Stimulated activated CD4-positive, alpha-beta T cell treated with anti-CD3 and anti-CD28 coated beads, Interleukin-15, amount 100 ng/mL, for 48 hours (primary cell): ENCODE measurements at regions not wholly inside any gene's neighbourhood (a gene's known extent, or its start where the extent isn't known, plus 50 kb on each side); places are given as distances from the start of the nearest gene placed in this dataset.
"Not testable (repeated sequence)": the region's sequence is repeated elsewhere in the genome, so short reads cannot be mapped to it uniquely, and the experiment has no call there.

ENCODE experiments used
- DNase-seq, 2 donors: peaks; one replicate each; pipeline ENCODE4 v3.0.0-alpha.2; 2020; ENCODE audit warnings: low read depth in 2 of 2

DNA sequence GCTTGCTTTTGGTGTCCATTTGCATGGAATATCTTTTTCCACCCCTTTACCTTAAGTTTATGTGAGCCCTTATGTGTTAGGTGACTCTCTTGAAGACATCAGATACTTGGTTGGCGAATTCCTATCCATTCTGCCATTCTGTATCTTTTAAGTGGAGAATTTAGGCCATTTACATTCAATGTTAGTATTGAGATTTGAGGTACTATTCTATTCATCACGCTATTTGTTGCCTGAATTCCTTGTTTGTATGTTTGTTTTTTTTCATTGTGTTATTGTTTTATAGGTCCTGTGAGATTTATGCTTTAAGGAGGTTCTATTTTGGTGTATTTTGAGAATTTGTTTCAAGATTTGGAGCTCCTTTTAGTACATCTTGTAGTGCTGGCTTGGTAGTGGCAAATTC is 238.3 kb upstream of the LYPLAL1 start:
- DNase-seq = not testable (repeated sequence)

DNA sequence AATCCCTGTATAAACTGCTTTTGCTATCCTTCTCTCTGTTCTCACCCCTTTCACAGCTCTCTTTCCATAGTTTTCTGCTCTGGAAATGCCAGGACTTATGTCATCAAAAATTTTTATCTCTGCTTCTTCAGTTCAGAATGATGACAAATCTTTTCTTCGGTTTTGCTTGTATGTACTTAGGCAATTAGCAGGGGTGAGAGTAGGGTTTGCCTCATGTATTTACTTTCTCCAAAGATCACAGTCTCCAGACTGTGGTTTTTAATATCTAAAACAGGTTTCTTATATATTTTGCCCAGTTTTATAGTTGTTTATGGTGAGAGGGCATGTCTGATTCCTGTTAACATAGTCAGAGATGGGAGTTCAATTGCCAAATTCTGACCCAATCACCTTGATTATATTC is 235.4 kb upstream of the LYPLAL1 start:
- no peak for DNase-seq

GRCh38 chr1:218939095-218939494 is 234.6 kb upstream of the LYPLAL1 start:
- no peak for DNase-seq

GRCh38 chr1:218942431-218942830 is 231.2 kb upstream of the LYPLAL1 start:
- DNase-seq = no peak

DNA sequence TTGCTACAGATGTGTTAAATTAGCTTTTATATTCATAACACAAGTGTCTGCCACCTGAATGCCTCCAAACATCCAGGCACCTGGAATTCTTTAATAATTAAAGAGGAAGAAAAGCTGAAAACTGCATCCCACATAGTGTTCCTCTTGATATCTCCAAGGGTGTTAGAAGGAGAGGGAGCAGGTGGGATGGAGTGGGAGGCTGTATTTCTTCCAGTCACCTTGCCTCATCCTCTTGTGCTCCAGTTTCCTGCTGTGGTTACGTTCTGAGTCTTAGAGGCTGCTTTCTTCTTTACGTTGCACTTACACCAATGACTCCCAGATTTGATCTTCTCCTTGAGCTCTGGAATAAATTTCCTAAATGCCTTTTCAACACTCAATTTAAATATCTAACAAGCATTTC is 230.3 kb upstream of the LYPLAL1 start:
- no peak for DNase-seq

DNA sequence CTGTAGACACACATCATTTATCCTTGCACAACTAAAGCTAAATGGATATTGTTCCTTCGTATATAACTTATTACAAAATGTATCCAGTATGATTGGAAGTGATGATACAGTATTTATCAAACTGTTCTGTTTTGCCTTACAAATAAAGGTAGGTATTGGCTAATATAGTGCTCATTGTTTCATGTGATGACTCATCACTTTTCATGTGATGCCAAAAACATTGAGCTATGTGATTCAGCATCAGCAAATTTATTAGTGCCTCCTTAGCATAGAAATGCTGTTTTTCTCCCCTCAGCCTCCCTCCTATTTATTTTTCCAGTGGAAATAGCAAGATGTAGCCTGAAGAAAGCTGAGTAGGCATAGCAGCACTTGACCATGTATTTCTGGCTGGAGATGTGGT is 228.6 kb upstream of the LYPLAL1 start:
- DNase-seq = no peak

GRCh38 chr1:218946147-218946546 is 227.5 kb upstream of the LYPLAL1 start:
- DNase-seq = no peak

- DNase-seq = no peak
Measured at GRCh38 chr1:218948446-218948845, 225.2 kb upstream of the LYPLAL1 start.

DNA sequence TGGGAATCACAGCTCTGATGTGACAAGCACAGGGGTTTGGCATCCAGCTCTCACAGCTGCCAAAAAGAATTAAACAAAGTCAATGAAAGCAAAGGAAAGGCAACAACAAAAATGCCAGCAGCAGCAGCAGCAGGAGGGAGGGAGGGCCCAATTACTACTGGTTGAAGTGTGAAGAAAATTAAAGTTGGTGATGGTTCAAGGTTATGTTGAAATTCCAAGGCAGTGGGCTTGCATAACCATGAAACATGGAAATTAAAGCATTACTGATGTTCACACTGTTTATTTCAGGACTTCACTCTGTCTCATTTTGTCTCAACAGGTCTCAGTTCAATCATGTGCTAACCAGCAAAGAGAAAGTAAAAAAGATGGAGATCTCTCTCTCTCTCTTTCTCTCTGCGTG is 220.3 kb upstream of the LYPLAL1 start:
- no peak for DNase-seq

GRCh38 chr1:218957971-218958370 is 215.7 kb upstream of the LYPLAL1 start:
- no peak for DNase-seq

DNA sequence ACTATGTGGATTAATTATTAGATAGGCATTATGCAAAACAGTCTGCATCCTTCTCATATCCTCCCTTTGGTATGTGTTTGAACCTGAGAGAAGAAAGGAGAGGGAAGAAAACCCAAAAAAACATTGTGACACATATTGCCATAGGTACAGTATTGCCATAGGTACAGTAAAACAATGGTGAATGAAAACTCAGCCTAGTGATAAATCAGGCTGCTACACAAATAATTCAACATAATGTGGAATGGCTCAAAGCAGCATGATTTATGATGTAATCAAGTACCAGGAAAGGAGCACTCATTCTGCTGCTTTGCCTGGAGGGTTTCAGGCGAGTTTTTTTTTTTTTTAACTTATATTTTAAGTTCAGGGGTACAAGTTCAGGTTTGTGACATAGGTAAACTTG is 213.9 kb upstream of the LYPLAL1 start:
- DNase-seq = no peak

DNA sequence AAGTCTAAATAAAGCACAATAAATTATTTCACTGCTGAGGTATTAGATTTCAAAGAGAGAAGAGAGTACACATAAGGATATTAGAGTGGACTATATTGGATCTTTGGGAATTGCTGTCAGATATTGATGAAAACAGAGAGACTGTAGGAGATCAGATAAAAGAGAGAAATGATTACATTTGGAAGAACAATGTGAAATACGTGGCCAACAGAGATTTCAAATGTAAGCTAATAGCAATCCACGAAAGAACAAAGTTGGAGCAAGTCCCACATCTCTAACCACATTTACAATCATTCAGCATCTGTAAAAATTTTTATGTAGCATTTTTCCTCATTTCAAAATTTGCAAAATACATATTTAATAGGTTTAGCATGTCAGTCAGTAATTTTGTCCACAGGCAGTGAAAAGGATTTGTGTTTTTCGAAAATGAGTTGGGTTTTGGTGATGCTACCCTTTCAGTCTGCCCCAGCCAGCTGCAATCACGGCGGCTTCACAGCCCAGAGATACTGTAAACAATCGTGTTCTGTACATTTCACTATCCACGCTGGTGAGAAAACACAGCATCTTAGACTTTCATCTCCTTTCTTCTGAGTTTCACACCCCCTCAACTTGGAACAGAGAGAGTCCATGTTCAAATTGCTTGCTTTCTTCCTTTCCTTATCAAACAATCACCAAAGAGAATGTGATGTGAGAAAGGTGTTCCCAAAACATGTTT is 209.1 kb upstream of the LYPLAL1 start:
- DNase-seq = no peak

DNA sequence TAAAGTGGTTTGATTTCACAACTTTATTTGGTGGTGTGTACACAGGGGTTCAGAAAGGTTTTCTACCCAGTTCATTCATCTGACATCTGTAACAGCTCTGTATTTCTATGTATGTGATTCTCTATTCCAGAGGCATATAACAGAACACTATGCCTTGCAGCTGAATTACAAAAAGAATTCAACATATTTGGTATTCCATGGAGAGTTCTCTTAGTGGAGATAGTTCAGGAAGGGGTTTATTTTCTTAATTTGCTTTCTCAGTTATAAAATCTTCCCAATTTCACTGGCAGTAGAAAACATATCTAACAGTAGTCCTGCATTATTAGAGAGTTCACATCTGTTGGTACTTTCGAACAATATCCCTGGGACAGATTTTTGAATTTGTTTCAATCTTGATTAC is 207.9 kb upstream of the LYPLAL1 start:
- no peak for DNase-seq

GRCh38 chr1:218967254-218967653 is 206.4 kb upstream of the LYPLAL1 start:
- DNase-seq = no peak

DNA sequence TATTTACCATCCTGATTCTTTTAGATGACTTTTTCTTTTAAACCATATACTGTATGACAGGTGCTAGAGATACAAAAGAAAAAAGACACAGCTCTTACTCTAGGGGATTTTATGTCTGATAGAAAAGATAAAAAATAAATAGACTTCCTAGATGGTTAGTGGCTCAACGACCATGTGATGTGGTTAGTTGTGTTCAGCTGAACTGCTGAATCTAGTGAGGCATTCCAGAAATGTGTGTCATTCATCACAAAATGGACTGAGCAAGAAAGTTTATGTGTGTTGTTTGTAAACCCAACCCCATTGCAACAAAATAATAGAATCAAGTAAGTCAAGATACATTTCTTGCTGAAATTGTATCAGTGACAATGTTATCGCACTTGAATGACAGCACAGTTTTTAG is 205.8 kb upstream of the LYPLAL1 start:
- DNase-seq = no peak

- no peak for DNase-seq
Measured at GRCh38 chr1:218969006-218969405, 204.7 kb upstream of the LYPLAL1 start.

GRCh38 chr1:218970397-218970990 is 203.2 kb upstream of the LYPLAL1 start:
- no peak for DNase-seq

GRCh38 chr1:218971156-218971555 is 202.5 kb upstream of the LYPLAL1 start:
- DNase-seq = no peak

DNA sequence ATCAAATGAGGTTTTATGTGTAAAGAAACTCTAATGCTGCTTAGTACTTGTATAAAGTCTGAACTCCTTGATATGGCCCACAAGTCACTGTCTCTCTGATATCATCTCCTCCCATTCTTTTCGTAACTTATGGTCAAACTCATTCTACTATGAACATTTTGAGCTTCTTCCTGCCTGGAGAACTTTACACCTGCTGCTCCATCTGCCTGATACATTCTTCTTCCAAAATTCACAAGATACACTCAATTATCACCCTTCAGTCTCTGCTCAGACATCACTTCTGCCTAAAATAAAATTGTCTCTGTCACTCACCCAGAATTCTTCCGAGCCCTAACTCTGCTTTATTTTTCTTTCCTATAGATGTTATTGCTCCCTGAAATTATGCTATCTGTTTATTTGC is 192.8 kb upstream of the LYPLAL1 start:
- no peak for DNase-seq

DNA sequence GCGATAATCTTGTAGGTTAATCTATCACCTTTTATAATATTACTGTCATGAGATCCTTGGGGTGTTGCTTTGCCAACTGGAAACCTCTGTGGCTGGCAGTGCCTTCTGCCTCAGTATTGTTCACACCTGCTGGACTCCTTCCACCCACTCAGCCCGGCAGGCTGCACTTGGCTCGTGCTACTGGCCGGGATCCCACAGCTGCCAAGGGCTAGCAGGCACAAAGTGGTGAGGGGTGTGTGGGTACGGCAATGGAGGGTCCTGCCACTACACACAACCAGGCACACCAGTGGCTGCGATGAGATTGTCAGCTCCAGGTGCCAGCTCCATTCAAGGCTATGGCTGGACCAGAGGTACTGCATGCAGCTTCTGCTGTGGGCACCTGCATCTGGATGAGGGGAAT is 191.2 kb upstream of the LYPLAL1 start:
- no peak for DNase-seq

- DNase-seq = no peak
Measured at GRCh38 chr1:218983433-218983832, 190.2 kb upstream of the LYPLAL1 start.

DNA sequence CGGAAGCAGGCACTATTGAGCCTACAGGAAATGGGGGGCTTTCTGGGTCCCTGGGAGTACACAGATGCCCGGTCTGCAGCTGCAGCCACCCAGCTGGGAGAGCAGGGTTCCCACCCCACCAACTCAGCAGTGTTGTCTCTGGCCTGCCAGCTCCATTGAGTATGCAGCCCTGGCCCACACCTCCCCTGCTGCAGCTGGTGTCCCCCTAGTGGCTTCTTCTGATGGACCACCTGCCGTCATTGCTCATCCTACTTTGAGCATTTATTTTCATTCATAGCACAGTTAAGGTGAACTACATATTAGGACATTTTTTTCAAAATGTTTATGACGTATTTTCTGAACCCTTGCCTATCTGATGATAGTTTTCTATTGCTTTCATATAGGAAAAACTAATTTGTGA is 189.8 kb upstream of the LYPLAL1 start:
- no peak for DNase-seq

GRCh38 chr1:218985424-218985984 is 188.2 kb upstream of the LYPLAL1 start:
- DNase-seq = no peak

GRCh38 chr1:218986816-218987215 is 186.9 kb upstream of the LYPLAL1 start:
- no peak for DNase-seq
